ENCODE measurements at regions not wholly inside any gene's neighbourhood (a gene's known extent, or its start where the extent isn't known, plus 50 kb on each side); places are given as distances from the start of the nearest gene placed in this dataset.

- DNase-seq = no peak
Observed at GRCh38 chr2:423479-423878, 135.6 kb upstream of the ALKAL2 start.

GRCh38 chr2:422676-423435 is 135.0 kb upstream of the ALKAL2 start:
- DNase-seq = no peak

- DNase-seq = no peak
Observed at GRCh38 chr2:421406-421805, 133.5 kb upstream of the ALKAL2 start.

- DNase-seq = no peak
Observed at GRCh38 chr2:419687-420317, 131.9 kb upstream of the ALKAL2 start.

- no peak for DNase-seq
Observed at GRCh38 chr2:417662-418061, 129.8 kb upstream of the ALKAL2 start.

- DNase-seq = no peak
Observed at GRCh38 chr2:417006-417405, 129.1 kb upstream of the ALKAL2 start.

GRCh38 chr2:415986-416610 is 128.2 kb upstream of the ALKAL2 start:
- no peak for DNase-seq

- no peak for DNase-seq
Observed at GRCh38 chr2:409523-409922, 121.6 kb upstream of the ALKAL2 start.

GRCh38 chr2:407630-408029 is 119.7 kb upstream of the ALKAL2 start:
- DNase-seq = no peak

- no peak for DNase-seq
Observed at GRCh38 chr2:406876-407275, 119.0 kb upstream of the ALKAL2 start.

- DNase-seq = no peak
Observed at GRCh38 chr2:406231-406630, 118.3 kb upstream of the ALKAL2 start.

- DNase-seq = no peak
Observed at GRCh38 chr2:404581-404980, 116.7 kb upstream of the ALKAL2 start.

GRCh38 chr2:403682-404081 is 115.8 kb upstream of the ALKAL2 start:
- no peak for DNase-seq

GRCh38 chr2:402721-403120 is 114.8 kb upstream of the ALKAL2 start:
- no peak for DNase-seq

- DNase-seq = no peak
Observed at GRCh38 chr2:402206-402605, 114.3 kb upstream of the ALKAL2 start.

GRCh38 chr2:401019-401679 is 113.3 kb upstream of the ALKAL2 start:
- no peak for DNase-seq

- no peak for DNase-seq
Observed at GRCh38 chr2:397926-398325, 110.0 kb upstream of the ALKAL2 start.

- DNase-seq = no peak
Observed at GRCh38 chr2:397521-397920, 109.6 kb upstream of the ALKAL2 start.

GRCh38 chr2:396903-397302 is 109.0 kb upstream of the ALKAL2 start:
- no peak for DNase-seq

GRCh38 chr2:395886-396285 is 108.0 kb upstream of the ALKAL2 start:
- DNase-seq = no peak

GRCh38 chr2:393711-394696 is 106.1 kb upstream of the ALKAL2 start:
- no peak for DNase-seq

- DNase-seq = no peak
Observed at GRCh38 chr2:392926-393280, 105.0 kb upstream of the ALKAL2 start.

Data from NCI-H774 (cell line).